ENCODE measurements at regions not wholly inside any gene's neighbourhood (a gene's known extent, or its start where the extent isn't known, plus 50 kb on each side); places are given as distances from the start of the nearest gene placed in this dataset.

- TF ChIP-seq MCM5 (IDR thresholded peaks at IDR 0.05; ENCODE audit: low read depth) (no peak), ZNF668 (CRISPR knock-in tag; IDR thresholded peaks at IDR 0.05) (no peak)
Measured at GRCh38 chr17:14921936-14922335, 343.2 kb downstream of the PMP22 start (continued).

GRCh38 chr17:14919631-14920213 lies 345.4 kb downstream of the PMP22 start:
- ATAC-seq (no peak), FAIRE-seq (no peak), DNase-seq (ENCODE audit: extremely low read depth in 1 of 4, low spot score in 3 of 4) (no peak)
- no peaks in the 10 kb centered on the region for H3K9me3 ChIP-seq (replicated peaks; ENCODE audit: control insufficient read depth, insufficient read depth, low read depth, low read length)
- POLR2A ChIA-PET: no interaction called here
- no peaks in the 10 kb centered on the region for H3K79me2 ChIP-seq (ENCODE audit: control insufficient read depth, insufficient read depth, low read length)
- H3K9ac ChIP-seq (ENCODE audit: insufficient read depth in 1 of 2, low read depth in 2 of 2, low read length in 2 of 2): no peak overlapping the region
- H4K20me1 ChIP-seq (replicated peaks; ENCODE audit: control insufficient read depth, insufficient read depth, low read length): no peaks in the 10 kb centered on the region
- no peak overlapping the region for H3K4me3 ChIP-seq
- H3K27me3 ChIP-seq (ENCODE audit: control insufficient read depth in 2 of 2, insufficient read depth in 2 of 2, low read length in 2 of 2): no peaks in the 10 kb centered on the region
- no TSS peak for BruUV-seq (replicated peaks)
- H3K4me2 ChIP-seq (ENCODE audit: insufficient read depth, low read length): no peak overlapping the region
- CTCF ChIA-PET (ENCODE audit: low intra/inter-chr PET ratio): no interaction called here
- no peak overlapping the region for H2AFZ ChIP-seq (ENCODE audit: low read depth, low read length)
- H3K27ac ChIP-seq (ENCODE audit: extremely low read depth, low read depth, low read length): no peak overlapping the region
- in situ Hi-C loops (cut with MboI) (no loop called here), intact Hi-C loops (cut with micrococcal nuclease) (loop anchor here (10.0 kb wide), 1 partner anchor 625 kb away; no protein-coding TSS in a partner anchor)
- H3K9me1 ChIP-seq (ENCODE audit: control insufficient read depth, insufficient read depth, low read length): no peaks in the 10 kb centered on the region
- no peaks in the 10 kb centered on the region for H3K36me3 ChIP-seq (ENCODE audit: control insufficient read depth, insufficient read depth, low read length)
- WGBS (ENCODE audit: insufficient coverage, low coverage, missing lambda C conversion rate): 11% methylated on average over 4 of the region's 5 CpGs
- no peaks in the 10 kb centered on the region for H3K4me1 ChIP-seq (replicated peaks in 1 of 2; ENCODE audit: control insufficient read depth in 2 of 2, insufficient read depth in 2 of 2, low read length in 2 of 2)
- peak; percentile 15; the same call in 1 of the 2 replicates for TF ChIP-seq VEZF1 (CRISPR knock-in tag; IDR thresholded peaks at IDR 0.05)
- no peak for TF ChIP-seq ARID1B (IDR thresholded peaks at IDR 0.05)
- TF ChIP-seq PYGO2 (tag; IDR thresholded peaks at IDR 0.05): no peak
